Liver (tissue), 8 donors: ENCODE measurements at regions not wholly inside any gene's neighbourhood (a gene's known extent, or its start where the extent isn't known, plus 50 kb on each side); places are given as distances from the start of the nearest gene placed in this dataset.

Experiments
- DNase-seq: peaks from one replicate; pipeline ENCODE4 v3.0.0-alpha.2; 2017; ENCODE audit warnings: low spot score
- H3K27ac ChIP-seq, 2 donors: one replicate each; pipeline ENCODE4 v1.7.0; 2013; ENCODE audit warnings: inconsistent platforms in 2 of 2, low read length in 2 of 2, control low read depth in 1 of 2, low read depth in 1 of 2, mild to moderate bottlenecking in 1 of 2
- H3K27me3 ChIP-seq, 4 donors: one replicate each; pipeline versions ENCODE4 v1.6.1 to v1.7.0; 2013; ENCODE audit warnings: low read length in 3 of 4, inconsistent platforms in 1 of 4, mild to moderate bottlenecking in 1 of 4, moderate library complexity in 1 of 4; ENCODE audit not compliant: control insufficient read depth in 4 of 4, insufficient read depth in 4 of 4
- H3K36me3 ChIP-seq, 4 donors: one replicate each; pipeline versions ENCODE4 v1.6.1 to v1.7.0; 2013; ENCODE audit warnings: low read length in 3 of 4, mild to moderate bottlenecking in 3 of 4, low read depth in 1 of 4, moderate library complexity in 1 of 4; ENCODE audit not compliant: control insufficient read depth in 4 of 4, insufficient read depth in 3 of 4
- H3K4me1 ChIP-seq, 4 donors: one replicate each; pipeline versions ENCODE4 v1.6.1 to v1.7.0; 2013; ENCODE audit warnings: low read length in 3 of 4, mild to moderate bottlenecking in 3 of 4, moderate library complexity in 1 of 4; ENCODE audit not compliant: control insufficient read depth in 4 of 4, insufficient read depth in 4 of 4
- H3K4me3 ChIP-seq, 3 donors: one replicate each; pipeline versions ENCODE4 v1.6.1 to v1.7.0; 2013; ENCODE audit warnings: low read length in 3 of 3, control low read depth in 1 of 3, low read depth in 1 of 3, mild to moderate bottlenecking in 1 of 3
- H3K9ac ChIP-seq, 2 donors: one replicate each; pipeline ENCODE4 v1.7.0; 2013; ENCODE audit warnings: low read length in 2 of 2, mild to moderate bottlenecking in 2 of 2, moderate library complexity in 2 of 2, control low read depth in 1 of 2, low read depth in 1 of 2
- H3K9me3 ChIP-seq, 4 donors: one replicate each; pipeline versions ENCODE4 v1.6.1 to v1.7.0; 2013; ENCODE audit warnings: low read length in 3 of 4; ENCODE audit not compliant: control insufficient read depth in 4 of 4
- ATF3 ChIP-seq: IDR thresholded peaks from 2 replicates; pipeline ENCODE4 v1.6.1; 2016; ENCODE audit warnings: antibody characterized with exemption
- CTCF ChIP-seq: fragments of 150-350 bp; IDR thresholded peaks from 2 replicates; pipeline ENCODE4 v1.5.1; 2017; ENCODE audit warnings: improper control_type of control experiment, low read depth, low read length; ENCODE audit not compliant: missing input control
- EGR1 ChIP-seq, 2 donors: IDR thresholded peaks; 2 replicates each; pipeline ENCODE4 v1.6.1; 2016 to 2018; ENCODE audit warnings: antibody characterized with exemption in 2 of 2, low read depth in 2 of 2
- FOXA1 ChIP-seq: IDR thresholded peaks from 2 replicates; pipeline ENCODE4 v1.6.1; 2016; ENCODE audit warnings: antibody characterized with exemption
- FOXA2 ChIP-seq: IDR thresholded peaks from 2 replicates; pipeline ENCODE4 v1.6.1; 2016; ENCODE audit warnings: antibody characterized with exemption
- GABPA ChIP-seq, 2 donors: IDR thresholded peaks in 1 of 2; conservative IDR thresholded peaks in 1 of 2; 2 replicates each; pipeline ENCODE4 v1.6.1; 2016; ENCODE audit warnings: antibody characterized with exemption in 2 of 2, mild to moderate bottlenecking in 1 of 2, moderate library complexity in 1 of 2
- HNF4A ChIP-seq, 2 donors: conservative IDR thresholded peaks; 2 replicates each; pipeline ENCODE4 v1.6.1; 2016; ENCODE audit warnings: antibody characterized with exemption in 2 of 2, mild to moderate bottlenecking in 2 of 2
- HNF4G ChIP-seq: IDR thresholded peaks from 2 replicates; pipeline ENCODE4 v1.6.1; 2016; ENCODE audit warnings: antibody characterized with exemption
- JUND ChIP-seq, 2 donors: IDR thresholded peaks; 2 replicates each; pipeline ENCODE4 v1.6.1; 2016; ENCODE audit warnings: antibody characterized with exemption in 2 of 2
- MAX ChIP-seq: IDR thresholded peaks from 2 replicates; pipeline ENCODE4 v1.6.1; 2016; ENCODE audit warnings: antibody characterized with exemption
- NR2F2 ChIP-seq: IDR thresholded peaks from 2 replicates; pipeline ENCODE4 v1.6.1; 2016; ENCODE audit warnings: antibody characterized with exemption
- RAD21 ChIP-seq, 2 donors: IDR thresholded peaks; 2 replicates each; pipeline ENCODE4 v1.6.1; 2016; ENCODE audit warnings: antibody characterized with exemption in 2 of 2, mild to moderate bottlenecking in 2 of 2
- REST ChIP-seq: IDR thresholded peaks from 2 replicates; pipeline ENCODE4 v1.6.1; 2016; ENCODE audit warnings: antibody characterized with exemption, mild to moderate bottlenecking
- RXRA ChIP-seq, 2 donors: IDR thresholded peaks; 2 replicates each; pipeline ENCODE4 v1.6.1; 2017 to 2018; ENCODE audit warnings: antibody characterized with exemption in 2 of 2, mild to moderate bottlenecking in 1 of 2
- SP1 ChIP-seq: IDR thresholded peaks from 2 replicates; pipeline ENCODE4 v1.6.1; 2018; ENCODE audit warnings: antibody characterized with exemption, mild to moderate bottlenecking
- ZBTB33 ChIP-seq: IDR thresholded peaks from 2 replicates; pipeline ENCODE4 v1.6.1; 2016; ENCODE audit warnings: antibody characterized with exemption
- WGBS: extraction: QIAGEN DNeasy Blood & Tissue Kit; methylation state at CpG from one replicate; pipeline ENCODE4 v1.1.7; 2013; 5-methylcytosine and 5-hydroxymethylcytosine counted together
- donor health status: healthy.
- donor health status: healthy.
- donor health status: healthy.
- donor health status: healthy.
- donor health status: healthy.

- H3K27me3 ChIP-seq = no peaks in the 10 kb centered on the region
- H3K36me3 ChIP-seq = no peaks in the 10 kb centered on the region
- DNase-seq = no peak
- TF ChIP-seq SP1 (no peak), RXRA (IDR thresholded peaks at IDR 0.05) (no peak), ATF3 (no peak), MAX (no peak), HNF4G (no peak), GABPA (IDR thresholded peaks at IDR 0.05 in 1 of 2, conservative IDR thresholded peaks at IDR 0.05 in 1 of 2) (no peak), RAD21 (IDR thresholded peaks at IDR 0.05) (no peak), NR2F2 (no peak), HNF4A (conservative IDR thresholded peaks at IDR 0.05) (no peak), CTCF (no peak), FOXA1 (no peak), ZBTB33 (no peak), EGR1 (IDR thresholded peaks at IDR 0.05; ENCODE audit: low read depth in 2 of 2) (no peak), REST (no peak), JUND (IDR thresholded peaks at IDR 0.05) (no peak)
- peaks cover 10 to 40% (median 11%) of the 10 kb centered on the region in 4 donors for H3K9me3 ChIP-seq
- H3K9ac ChIP-seq = no peak overlapping the region
- H3K4me1 ChIP-seq = no peaks in the 10 kb centered on the region
- H3K27ac ChIP-seq = no peak overlapping the region
- H3K4me3 ChIP-seq = no peak overlapping the region
Measured at GRCh38 chr7:18250133-18250532, 222.5 kb upstream of the PRPS1L1 start.

GRCh38 chr7:18257711-18258110 is 230.1 kb upstream of the PRPS1L1 start:
- no peak for TF ChIP-seq NR2F2
- no peak for TF ChIP-seq MAX
- TF ChIP-seq FOXA1 = no peak
- TF ChIP-seq ATF3 = no peak
- TF ChIP-seq FOXA2 = no peak
- no peak for TF ChIP-seq RXRA (IDR thresholded peaks at IDR 0.05)
- TF ChIP-seq HNF4A (conservative IDR thresholded peaks at IDR 0.05) = no peak
- WGBS = 50% methylated on average over 2 of the region's 2 CpGs
- H3K27me3 ChIP-seq = no peaks in the 10 kb centered on the region
- H3K36me3 ChIP-seq = no peaks in the 10 kb centered on the region
- no peaks in the 10 kb centered on the region for H3K4me1 ChIP-seq
- no peak overlapping the region for H3K9ac ChIP-seq
- no peak overlapping the region for H3K27ac ChIP-seq
- H3K9me3 ChIP-seq = peaks cover 2 to 13% (median 5%) of the 10 kb centered on the region in 4 donors
- H3K4me3 ChIP-seq = no peak overlapping the region
- DNase-seq = no peak
